Stimulated activated CD4-positive, alpha-beta T cell treated with anti-CD3 and anti-CD28 coated beads, Interleukin-12 subunit alpha, Interleukin-12 subunit beta, amount 100 ng/mL, for 24 hours (primary cell): ENCODE measurements at regions not wholly inside any gene's neighbourhood (a gene's known extent, or its start where the extent isn't known, plus 50 kb on each side); places are given as distances from the start of the nearest gene placed in this dataset.
"Not testable (repeated sequence)": the region's sequence is repeated elsewhere in the genome, so short reads cannot be mapped to it uniquely, and the experiment has no call there.

Source experiments
- DNase-seq, 2 experiments: peaks; one replicate each; pipeline ENCODE4 v3.0.0-alpha.2; 2020; ENCODE audit warnings: low read depth in 2 of 2

DNA sequence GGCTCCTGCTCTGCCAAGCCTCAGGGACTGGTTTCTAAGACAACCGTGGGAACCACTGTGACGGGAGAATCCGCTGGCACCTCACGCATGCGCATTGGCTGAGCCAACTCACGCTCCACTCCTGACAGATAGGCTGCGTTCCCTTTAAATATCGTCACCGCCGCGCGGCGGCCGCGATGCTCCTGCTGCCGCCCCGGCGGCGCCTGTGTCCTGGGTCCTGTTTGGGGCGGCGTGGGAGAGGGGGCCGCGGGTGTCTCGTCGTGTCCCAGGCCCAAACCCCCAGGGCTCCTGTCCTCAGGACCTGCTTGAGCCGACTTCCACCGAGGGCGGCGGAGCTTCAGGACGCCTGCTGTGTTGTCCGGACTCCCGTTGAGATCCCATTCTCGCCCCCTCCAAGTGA is 684.8 kb upstream of the TPTE start:
- not testable (repeated sequence) for DNase-seq

DNA sequence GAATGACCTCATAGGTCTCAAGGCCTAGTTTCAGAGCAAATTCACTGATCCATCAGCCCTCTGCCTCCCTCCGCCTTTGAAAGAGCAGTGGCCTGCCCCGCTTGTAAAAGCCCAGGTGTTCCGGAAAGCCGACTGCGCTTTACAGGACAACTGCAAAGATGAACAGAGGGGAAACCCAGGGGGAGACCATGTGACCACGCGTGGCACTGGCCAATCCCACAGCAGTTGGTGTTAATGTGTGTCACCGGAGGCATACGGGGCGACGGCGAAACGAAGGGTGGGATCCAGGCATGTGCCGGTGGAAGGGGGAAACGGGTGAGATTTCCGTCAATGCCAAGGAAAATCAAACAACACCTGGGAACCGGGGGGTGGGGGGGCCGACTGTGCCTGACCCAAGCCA is 684.4 kb upstream of the TPTE start:
- DNase-seq, result not testable (repeated sequence)

DNA sequence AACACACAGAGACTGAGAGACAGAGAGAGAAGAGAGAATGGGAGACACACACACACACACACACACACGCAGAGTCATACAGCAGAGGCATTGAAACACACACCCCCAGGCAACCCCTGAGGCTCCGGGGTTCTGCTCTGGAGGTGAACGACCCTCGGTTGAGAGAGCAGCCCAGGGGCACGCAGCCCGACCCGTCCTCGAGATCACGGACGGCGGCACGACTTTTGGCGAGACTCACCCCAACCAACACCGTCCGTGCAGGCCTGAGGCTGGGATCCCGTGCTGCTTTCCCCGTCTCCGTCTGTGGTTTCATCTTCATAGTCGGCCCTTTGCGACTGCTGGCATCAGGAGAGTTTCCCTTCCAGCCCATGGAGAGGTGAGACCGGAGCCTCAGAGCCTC is 683.9 kb upstream of the TPTE start:
- not testable (repeated sequence) for DNase-seq

GRCh38 chr21:9837946-9838737 is 683.2 kb upstream of the TPTE start:
- DNase-seq, result no peak

DNA sequence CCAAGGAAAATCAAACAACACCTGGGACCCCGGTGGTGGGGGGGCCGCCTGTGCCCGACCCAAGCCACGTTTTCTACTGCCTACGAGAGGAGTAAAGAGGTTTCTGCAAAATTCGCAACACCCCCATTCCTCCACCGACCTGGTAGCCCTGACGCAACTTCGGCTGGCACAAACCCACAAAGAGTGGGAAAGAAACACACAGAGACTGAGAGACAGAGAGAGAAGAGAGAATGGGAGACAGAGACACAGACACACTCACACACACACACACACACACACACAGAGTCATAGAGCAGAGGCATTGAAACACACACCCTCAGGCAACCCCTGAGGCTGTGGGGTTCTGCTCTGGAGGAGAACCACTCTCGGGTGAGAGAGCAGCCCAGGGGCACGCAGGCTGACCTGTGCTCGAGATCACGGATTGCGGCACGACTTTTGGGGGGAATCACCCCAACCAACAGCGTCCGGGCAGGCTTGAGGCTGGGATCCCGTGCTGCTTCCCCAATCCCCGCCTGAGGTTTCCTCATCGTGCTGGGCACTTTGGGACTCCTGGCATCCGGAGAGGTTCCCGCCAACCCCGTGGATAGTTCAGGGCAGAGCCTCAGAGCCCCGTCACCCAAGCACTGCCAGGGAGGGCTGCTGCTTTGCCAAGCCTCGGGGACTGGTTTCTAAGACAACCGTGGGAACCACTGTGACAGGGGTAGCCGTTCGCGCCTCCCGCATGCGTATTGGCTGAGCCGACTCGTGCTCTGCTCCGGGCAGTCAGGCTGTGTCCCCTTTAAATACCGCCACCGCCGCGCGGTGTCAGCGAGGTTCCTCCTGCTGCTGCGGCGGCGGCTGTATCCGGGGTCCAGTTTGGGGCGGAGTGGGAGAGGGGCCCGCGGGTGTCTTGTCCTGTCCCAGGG is 682.4 kb upstream of the TPTE start:
- DNase-seq, result no peak

DNA sequence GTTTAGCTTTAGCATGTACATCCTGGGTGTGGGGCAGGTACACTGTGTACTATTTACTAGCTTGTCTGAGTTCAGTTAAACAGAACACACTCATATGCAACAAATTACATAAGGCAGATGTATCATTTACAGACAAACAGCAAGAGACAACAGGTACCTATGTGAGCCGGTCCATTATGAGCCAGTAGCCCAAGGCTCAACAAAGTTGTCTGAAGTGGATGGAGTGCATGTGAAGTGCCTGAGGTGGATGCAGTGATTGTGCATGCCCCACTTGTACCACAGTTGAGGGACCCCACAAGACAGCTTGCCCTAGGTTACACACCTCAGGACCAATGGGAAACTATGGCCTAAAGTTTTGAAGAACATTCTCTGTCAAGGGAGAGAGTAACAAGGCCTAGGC is 677.3 kb upstream of the TPTE start:
- not testable (repeated sequence) for DNase-seq

DNA sequence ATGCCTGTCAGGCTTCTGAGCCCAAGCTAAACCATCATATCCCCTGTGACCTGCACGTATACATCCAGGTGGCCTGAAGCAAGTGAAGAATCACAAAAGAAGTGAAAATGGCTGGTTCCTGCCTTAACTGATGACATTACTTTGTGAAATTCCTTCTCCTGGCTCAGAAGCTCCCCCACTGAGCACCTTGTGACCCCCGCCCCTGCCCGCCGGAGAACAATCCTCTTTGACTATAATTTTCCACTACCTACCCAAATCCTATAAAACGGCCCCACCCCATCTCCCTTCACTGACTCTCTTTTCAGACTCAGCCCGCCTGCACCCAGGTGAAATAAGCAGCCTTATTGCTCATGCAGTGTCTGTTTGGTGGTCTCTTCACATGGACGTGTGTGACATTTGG is 673.9 kb upstream of the TPTE start:
- not testable (repeated sequence) for DNase-seq

DNA sequence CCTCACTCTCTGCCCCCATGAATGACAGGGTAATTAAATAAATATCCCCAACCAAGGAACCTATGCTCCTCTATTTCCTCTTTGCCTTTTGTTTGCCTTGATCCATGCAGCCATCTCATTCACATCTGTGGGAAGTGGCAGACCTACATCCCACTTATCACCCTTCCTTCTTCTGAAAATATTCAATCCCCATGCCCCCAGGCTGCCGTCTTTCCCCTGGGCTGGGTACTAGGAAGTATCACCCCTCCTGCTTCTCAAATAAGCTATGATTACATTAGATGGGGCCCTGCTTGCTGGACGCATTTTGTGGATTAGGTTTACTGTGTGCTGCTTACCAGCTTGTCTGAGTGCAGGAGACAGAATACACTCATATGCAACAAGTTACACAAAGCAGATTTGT is 670.2 kb upstream of the TPTE start:
- DNase-seq, result not testable (repeated sequence)

GRCh38 chr21:9851695-9852094 is 669.7 kb upstream of the TPTE start:
- DNase-seq, result not testable (repeated sequence)

GRCh38 chr21:9857563-9857962 is 663.8 kb upstream of the TPTE start:
- not testable (repeated sequence) for DNase-seq

DNA sequence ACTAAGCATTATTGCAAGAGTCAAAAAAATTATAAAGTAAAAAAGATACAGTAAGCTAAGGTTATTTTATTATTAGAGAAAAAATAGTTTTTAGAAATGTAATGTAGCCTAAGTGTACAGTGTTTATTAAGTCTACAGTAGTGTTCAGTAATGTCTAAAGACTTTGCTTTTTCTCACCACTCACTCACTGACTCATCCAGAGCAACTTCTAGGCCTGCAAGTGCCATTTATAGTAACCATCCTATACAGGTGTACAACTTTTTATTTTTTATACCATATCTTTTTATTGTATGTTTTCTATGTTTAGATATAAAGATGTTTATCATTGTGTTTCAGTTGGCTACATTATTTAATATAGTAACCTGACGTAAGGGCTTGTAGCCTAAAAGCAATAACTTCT is 661.5 kb upstream of the TPTE start:
- DNase-seq, result not testable (repeated sequence)

- not testable (repeated sequence) for DNase-seq
Measured at GRCh38 chr21:9862456-9862855, 658.9 kb upstream of the TPTE start.

GRCh38 chr21:9867815-9868214 is 653.6 kb upstream of the TPTE start:
- not testable (repeated sequence) for DNase-seq

DNA sequence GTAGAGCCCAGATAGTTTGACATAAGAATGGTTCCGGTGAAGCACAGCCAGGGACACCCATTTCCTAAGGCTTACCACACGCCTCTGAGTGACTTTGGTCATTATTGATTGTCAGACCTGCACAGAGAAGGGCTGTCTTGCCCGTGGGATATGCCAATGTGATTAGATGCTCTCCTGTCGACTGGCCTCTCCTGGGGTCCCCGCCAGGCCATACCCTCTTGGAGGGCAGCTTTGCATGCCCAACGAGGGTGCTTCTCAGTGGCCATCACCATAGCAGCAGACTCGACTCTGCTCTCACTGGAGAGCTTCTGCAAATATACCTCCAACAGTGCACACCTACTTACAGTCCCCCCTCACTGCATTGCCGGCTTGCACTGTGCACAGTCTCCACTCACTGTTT is 648.3 kb upstream of the TPTE start:
- DNase-seq, result not testable (repeated sequence)

- not testable (repeated sequence) for DNase-seq
Measured at GRCh38 chr21:9874136-9874535, 647.2 kb upstream of the TPTE start.

DNA sequence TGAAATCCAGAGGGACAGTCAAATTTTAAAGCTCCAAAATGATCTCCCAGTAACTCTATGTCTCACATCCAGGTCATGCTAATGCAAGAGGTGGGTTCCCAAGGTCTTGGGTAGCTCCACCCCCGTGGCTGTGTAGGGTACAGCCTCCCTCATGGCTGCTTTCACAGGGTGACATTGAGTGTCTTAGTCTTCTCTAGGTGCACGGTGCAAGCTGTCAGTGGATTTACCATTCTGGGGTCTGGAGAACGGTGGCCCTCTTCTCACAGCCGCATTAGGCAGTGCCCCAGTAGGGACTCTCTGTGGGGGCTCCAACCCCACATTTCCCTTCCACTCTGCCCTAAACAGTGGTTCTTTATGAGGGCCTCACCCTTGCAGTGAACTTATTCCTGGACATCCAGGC is 640.0 kb upstream of the TPTE start:
- not testable (repeated sequence) for DNase-seq

DNA sequence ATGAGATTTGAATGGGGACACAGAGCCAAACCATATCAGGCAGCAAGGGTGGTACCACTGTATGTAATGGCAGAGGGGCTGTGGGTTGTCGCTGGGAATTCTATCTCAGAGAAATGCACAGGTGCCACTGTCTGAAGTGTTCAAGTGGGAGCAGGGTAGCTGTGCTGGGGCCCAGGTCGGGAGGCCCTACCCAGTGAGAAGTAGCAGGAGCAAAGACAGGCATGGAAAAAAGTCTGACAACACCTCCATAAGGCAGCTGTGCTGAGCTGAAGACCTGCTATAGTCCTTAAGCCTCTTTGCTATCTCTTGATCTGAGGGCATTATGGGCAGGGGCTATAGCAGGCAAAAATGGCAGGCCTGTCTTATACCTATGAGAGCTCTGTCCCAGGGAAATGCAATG is 638.3 kb upstream of the TPTE start:
- not testable (repeated sequence) for DNase-seq

GRCh38 chr21:9883571-9884282 is 637.7 kb upstream of the TPTE start:
- not testable (repeated sequence) for DNase-seq

DNA sequence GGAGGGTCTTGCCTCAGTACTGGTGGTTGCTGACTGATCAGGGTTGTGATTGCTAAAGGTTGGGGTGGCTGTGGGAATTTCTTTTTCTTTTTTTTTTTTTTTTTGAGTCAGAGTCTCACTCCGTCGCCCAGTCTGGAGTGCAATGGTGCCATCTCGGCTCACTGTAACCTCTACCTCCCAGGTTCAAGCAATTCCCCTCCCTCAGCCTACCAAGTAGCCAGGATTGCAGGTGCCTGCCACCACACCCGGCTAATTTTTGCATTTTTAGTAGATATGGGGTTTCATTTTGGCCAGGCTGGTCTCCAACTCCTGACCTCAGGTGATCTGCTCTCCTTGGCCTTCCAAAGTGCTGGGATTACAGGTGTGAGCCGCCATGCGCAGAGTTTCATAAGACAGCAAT is 632.9 kb upstream of the TPTE start:
- DNase-seq, result not testable (repeated sequence)

DNA sequence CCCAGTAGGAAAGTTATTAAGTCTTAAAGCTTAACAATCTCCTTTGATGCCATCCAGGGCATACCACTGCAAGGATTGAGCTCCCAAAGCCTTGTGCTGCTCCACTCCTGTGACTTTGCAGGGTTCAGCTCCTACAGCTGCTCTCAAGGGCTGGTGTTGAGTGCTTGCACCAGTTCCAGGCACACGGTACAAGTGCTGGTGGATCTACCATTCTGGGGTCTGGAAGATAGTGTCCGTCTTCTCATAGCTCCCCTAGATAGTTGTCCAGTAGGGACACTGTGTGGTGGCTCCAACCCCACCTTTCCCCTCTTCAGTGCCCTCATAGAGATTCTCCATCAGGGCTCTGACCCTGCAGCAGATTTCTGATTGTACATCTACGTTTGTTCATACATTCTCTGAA is 617.8 kb upstream of the TPTE start:
- DNase-seq, result not testable (repeated sequence)

GRCh38 chr21:9914135-9914534 is 607.2 kb upstream of the TPTE start:
- not testable (repeated sequence) for DNase-seq

- DNase-seq, result not testable (repeated sequence)
Measured at GRCh38 chr21:9919446-9919845, 601.9 kb upstream of the TPTE start.
